NCI-H2107 (cell line): ENCODE measurements at regions not wholly inside any gene's neighbourhood (a gene's known extent, or its start where the extent isn't known, plus 50 kb on each side); places are given as distances from the start of the nearest gene placed in this dataset.

Experiments used
- DNase-seq: peaks from one replicate; lab custom pipeline; 2025; lab: John Stamatoyannopoulos, UW

GRCh38 chrX:51798701-51799100 is 55.5 kb downstream of the GSPT2 start:
- DNase-seq = no peak

GRCh38 chrX:51802917-51803688 is 59.9 kb downstream of the GSPT2 start:
- peak; percentile 3 for DNase-seq

GRCh38 chrX:51803833-51804232 is 60.6 kb downstream of the GSPT2 start:
- no peak for DNase-seq

GRCh38 chrX:51804741-51805140 is 61.5 kb downstream of the GSPT2 start:
- DNase-seq = no peak

- DNase-seq = no peak
Observed at GRCh38 chrX:51813886-51814460, 70.7 kb downstream of the GSPT2 start.

- no peak for DNase-seq
Observed at GRCh38 chrX:51824061-51824460, 69.4 kb upstream of the MAGED1 start.

- DNase-seq = no peak
Observed at GRCh38 chrX:51825436-51825835, 68.0 kb upstream of the MAGED1 start.

GRCh38 chrX:51834076-51834475 is 59.3 kb upstream of the MAGED1 start:
- no peak for DNase-seq

GRCh38 chrX:51836823-51837222 is 56.6 kb upstream of the MAGED1 start:
- no peak for DNase-seq

GRCh38 chrX:51837451-51837850 is 56.0 kb upstream of the MAGED1 start:
- DNase-seq = no peak

GRCh38 chrX:51837921-51838320 is 55.5 kb upstream of the MAGED1 start:
- DNase-seq = peak; percentile 59
